H1 (cell line): ENCODE measurements at regions not wholly inside any gene's neighbourhood (a gene's known extent, or its start where the extent isn't known, plus 50 kb on each side); places are given as distances from the start of the nearest gene placed in this dataset.

ENCODE experiments used
- ASH2L ChIP-seq: fragments of 200-600, 300-600 bp; sonication (generic); IDR thresholded peaks from one replicate; pipeline ENCODE4 v1.7.1; 2017; ENCODE audit warnings: low read length
- CBX5 ChIP-seq: fragments of 300-800, 300-1000 bp; sonication (generic); IDR thresholded peaks from 2 replicates; pipeline ENCODE4 v1.7.1; 2016; ENCODE audit warnings: antibody characterized with exemption, low read length, low read depth
- SIN3A ChIP-seq, 2 experiments: IDR thresholded peaks in 1 of 2; conservative IDR thresholded peaks in 1 of 2; 2 replicates each; pipeline ENCODE4 v1.6.1; 2011 to 2012; ENCODE audit warnings: low read length in 2 of 2, improper control_type of control experiment in 1 of 2, low read depth in 1 of 2, mild to moderate bottlenecking in 1 of 2

GRCh38 chr2:225100856-225101294, 58.6 kb upstream of the DOCK10 start (continued):
- TF ChIP-seq SIN3A (conservative IDR thresholded peaks at IDR 0.05 in 1 of 2, IDR thresholded peaks at IDR 0.05 in 1 of 2; ENCODE audit: low read depth in 1 of 2, low read length in 2 of 2) (no peak), ASH2L (no peak), CBX5 (no peak)
